C4-2B (cell line): ENCODE measurements at regions not wholly inside any gene's neighbourhood (a gene's known extent, or its start where the extent isn't known, plus 50 kb on each side); places are given as distances from the start of the nearest gene placed in this dataset.

ENCODE experiments used
- CTCF ChIP-seq: fragments of 450-650 bp; conservative IDR thresholded peaks from 2 replicates; pipeline ENCODE4 v1.5.1; 2017; ENCODE audit warnings: mild to moderate bottlenecking
- ZFX ChIP-seq: fragments of 450-650 bp; IDR thresholded peaks from 2 replicates; pipeline ENCODE4 v1.6.1; 2017

GRCh38 chr18:39990540-39990939, 1964.5 kb upstream of the PIK3C3 start:
- no peak for TF ChIP-seq CTCF
- no peak for TF ChIP-seq ZFX
